ENCODE measurements at regions not wholly inside any gene's neighbourhood (a gene's known extent, or its start where the extent isn't known, plus 50 kb on each side); places are given as distances from the start of the nearest gene placed in this dataset.

DNA sequence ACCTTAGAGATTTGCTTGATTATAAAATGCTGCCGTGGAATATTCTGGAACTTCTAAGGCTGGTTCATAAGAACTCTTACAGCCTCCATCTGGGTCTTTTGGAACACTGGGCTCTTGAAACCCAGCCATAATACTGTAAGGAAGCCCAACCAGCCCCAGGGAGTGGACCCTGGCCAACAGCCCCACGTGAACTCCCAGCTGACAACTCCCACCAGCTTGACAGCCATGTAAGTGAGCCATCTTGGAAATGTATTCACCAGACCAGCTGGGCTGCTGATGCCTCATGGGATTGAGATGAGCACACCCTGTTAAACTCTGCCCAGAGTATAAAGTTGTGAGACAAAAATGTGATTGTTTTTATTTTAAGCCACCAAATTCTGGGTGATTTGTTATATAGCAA is 378.7 kb upstream of the RAG2 start:
- intact Hi-C loops (cut with micrococcal nuclease): no loop called here

DNA sequence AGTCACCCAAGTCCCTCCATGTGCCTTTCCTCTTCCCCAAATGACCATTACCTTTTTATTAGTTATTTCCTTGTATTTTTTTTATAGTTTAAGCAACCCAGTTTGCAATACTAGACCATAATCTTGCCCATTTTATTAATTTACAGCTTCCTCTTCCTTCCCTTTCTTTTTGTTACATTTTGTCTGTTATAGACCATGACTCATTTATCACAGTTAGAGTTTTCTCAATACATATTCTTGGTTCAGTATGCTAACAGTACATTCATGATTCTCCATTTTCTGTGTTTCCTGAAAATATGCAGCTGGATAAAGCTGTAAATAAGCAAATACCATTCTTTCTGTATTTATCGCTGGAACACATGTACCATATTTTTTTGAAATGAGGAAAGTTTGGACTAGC is 376.7 kb upstream of the RAG2 start:
- intact Hi-C loops (cut with micrococcal nuclease): no loop called here

DNA sequence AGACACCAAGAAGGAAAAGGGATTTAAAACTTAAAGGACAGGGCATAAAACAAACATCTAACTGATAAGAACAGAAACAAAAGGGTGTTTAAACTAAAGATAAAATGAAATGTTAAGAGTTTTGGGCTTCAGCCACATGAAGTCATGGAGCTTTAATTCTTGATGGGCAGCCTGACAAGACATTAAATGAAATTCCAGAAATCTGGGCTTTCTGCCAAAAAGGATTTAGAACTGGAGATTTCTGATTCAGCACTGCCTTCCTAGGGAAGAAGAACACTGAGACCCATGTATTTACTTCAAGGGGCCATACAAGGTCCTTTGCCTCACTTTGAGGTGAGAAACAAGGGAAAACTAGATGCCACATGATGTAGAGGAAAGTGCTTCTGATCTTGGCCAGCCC is 355.9 kb upstream of the RAG2 start:
- intact Hi-C loops (cut with micrococcal nuclease): no loop called here

DNA sequence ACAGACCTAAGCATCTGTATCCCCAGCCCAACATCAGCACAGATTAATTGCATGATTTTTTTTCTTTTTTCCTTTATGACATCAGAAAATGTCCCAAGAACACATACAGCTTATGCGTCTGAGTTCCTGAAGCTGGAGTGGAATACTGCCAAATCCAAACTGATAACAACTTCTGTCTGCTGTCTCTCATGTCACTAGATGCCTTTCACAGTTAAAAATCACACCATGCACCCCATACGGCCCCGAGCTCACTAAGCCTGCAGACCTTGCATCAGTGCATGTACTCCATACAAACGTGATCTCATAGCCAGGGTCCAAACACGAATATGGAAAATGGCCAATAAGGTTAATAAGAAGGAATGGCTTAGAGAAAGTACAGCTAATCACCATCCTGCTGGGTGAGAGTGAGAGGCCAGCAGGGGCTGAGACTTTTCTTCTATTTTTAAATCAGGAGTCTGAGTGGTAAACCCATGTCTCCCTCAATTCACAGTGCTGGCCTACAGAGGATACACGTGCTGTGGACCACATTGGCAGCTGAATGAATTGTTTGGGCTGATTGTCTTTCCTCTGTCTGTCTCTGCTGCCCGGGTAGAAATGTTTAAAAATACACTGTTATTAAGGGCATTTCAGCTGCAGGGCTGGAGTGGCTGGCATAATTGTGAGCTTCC is 350.6 kb upstream of the RAG2 start:
- intact Hi-C loops (cut with micrococcal nuclease): no loop called here

DNA sequence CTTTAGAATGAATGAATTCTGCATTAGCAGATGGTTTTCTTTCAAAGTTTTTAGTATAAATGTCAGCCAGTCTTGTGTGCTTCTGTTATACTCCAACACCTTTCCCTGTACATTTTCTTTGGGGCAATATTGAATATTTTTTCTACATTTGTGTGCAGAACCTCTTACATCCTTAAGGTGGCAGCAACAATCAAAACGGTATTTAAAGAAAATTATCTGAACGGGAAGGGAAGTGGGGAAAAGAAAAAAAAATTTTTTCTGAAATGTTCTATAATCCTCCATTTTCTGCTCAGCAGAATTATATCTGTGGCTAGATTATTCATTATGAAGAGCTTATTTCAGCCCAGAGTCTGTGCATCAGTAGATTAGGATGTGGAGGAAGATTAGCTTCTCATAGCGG is 347.3 kb upstream of the RAG2 start:
- intact Hi-C loops (cut with micrococcal nuclease): no loop called here

DNA sequence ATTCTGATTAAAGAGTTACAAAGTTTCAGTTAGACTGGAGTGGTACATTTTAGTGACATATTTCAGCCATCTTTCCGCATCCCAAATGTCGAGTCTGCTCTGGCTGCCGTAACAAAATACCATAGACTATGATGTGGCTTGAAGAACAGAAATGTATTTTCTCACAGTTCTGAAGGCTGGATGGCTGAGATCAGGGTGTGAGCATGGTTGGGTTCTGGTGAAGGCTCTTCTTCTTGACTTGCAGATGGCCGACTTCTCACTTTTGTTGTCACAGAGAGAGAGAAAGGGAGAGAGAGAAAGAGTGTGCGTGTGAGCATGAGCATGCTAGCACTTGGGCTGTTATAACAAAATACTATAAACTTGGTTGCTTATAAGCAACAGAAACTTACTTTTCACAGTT is 335.4 kb upstream of the RAG2 start:
- intact Hi-C loops (cut with micrococcal nuclease): no loop called here

DNA sequence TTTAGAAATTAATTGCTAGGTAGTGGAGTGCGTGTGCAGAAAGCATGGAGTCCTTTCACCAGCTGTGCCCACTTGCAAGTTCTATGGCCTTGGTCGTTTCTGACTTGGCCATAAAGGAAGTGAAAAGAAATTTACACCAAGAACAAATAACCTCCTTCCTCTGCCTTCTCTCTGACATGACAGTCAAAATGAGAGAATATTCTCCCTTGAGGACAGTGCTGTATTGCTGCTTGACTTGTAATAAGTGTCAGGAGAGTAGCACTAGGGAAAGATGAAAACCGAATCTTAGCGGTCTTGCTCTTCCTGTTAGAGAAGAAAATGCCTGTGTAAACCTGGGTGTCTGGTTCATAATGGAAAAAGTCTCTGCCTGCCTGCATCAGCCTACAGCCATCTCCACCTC is 333.1 kb upstream of the RAG2 start:
- intact Hi-C loops (cut with micrococcal nuclease): no loop called here

DNA sequence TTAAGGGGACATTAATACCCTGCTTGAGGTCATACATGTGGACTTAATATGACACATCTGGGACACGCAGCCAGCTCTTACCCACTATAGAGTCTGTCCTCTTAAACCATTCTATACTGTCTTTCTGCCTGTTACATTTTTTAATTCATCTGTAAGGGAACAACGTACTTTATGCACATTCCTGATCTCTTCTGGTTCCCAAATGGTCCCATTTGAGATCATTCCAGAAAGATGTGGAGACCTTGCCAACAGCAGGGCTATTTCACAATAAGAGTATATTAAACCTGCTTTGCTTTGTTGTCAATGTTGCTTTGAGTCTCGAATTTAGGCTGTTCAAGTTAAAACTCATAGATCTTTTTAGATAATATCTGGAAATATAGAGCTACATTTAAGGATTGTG is 332.2 kb upstream of the RAG2 start:
- intact Hi-C loops (cut with micrococcal nuclease): no loop called here

DNA sequence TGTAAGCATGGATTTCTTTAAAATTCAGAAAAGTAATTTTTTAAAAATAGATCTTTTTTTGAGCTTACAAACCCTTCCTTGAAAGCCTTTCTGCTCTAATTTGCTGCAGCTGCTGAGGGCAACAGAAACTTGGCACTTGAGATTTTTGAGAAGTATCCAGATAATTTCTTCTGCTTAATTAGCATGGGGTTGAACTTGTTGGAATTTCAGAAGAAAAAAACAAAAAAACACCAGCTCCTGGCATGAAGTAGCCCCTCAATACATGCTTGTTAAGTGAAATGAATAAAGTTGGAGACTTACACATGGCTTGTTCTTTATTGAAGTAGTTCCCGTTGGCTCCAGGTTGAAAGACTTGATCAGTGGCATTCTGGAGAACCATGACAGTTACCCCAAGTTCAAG is 331.4 kb upstream of the RAG2 start:
- intact Hi-C loops (cut with micrococcal nuclease): no loop called here

DNA sequence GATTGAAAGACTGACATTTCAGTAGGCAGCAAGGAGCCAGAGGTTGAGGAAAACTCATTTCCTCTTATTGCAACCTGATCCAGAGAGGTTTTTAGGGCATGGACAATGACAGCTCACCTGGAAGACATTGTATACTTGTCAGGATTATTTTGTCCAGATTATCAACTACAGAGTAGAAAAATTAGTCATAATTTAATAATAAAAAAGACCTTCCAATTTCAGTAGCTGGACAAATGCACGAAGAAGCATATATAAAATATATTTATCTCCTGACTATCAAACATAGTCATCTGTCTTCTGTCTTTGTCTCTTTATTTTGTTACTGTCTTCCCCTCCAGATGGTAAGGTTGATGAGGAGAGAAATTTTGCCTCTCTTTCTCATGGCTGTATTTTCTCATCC is 330.6 kb upstream of the RAG2 start:
- intact Hi-C loops (cut with micrococcal nuclease): no loop called here

DNA sequence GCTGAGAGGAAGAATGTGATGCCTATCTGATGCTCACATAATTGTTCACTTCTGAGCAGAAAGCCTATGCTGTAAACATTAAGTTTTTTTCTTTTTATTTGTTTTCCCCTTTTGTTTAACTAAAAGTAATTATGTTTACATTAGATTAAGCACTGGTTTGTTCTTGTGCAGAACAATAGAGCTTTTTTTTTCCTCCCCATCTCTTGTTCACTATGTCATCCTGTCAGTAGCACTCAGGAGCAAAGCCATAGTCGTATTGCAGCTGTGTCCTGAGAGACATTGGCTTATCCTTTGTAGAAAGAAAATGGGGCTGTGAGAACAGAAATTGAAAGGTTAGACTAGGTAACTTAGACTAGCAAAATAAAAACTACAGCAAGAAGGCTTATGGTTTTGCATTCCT is 301.8 kb upstream of the RAG2 start:
- intact Hi-C loops (cut with micrococcal nuclease): no loop called here

DNA sequence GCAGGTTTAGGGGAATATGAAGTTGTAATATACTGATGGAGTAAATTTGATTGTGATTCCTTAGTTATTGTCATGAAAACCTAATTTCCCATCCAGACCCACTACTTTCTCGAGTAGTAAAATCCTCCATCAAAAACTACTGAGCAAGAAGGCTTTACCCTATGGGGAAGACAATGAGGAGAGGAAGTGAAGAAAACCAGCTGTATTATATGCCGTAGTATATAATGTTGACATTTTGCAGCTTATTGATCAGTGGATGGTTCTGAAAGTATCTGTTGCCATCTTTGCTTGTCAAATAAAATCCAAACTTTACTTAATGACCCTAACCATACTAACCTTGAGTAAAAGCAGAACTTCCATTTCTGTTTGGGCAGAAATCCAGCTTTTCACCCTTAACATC is 292.8 kb upstream of the RAG2 start:
- intact Hi-C loops (cut with micrococcal nuclease): no loop called here

DNA sequence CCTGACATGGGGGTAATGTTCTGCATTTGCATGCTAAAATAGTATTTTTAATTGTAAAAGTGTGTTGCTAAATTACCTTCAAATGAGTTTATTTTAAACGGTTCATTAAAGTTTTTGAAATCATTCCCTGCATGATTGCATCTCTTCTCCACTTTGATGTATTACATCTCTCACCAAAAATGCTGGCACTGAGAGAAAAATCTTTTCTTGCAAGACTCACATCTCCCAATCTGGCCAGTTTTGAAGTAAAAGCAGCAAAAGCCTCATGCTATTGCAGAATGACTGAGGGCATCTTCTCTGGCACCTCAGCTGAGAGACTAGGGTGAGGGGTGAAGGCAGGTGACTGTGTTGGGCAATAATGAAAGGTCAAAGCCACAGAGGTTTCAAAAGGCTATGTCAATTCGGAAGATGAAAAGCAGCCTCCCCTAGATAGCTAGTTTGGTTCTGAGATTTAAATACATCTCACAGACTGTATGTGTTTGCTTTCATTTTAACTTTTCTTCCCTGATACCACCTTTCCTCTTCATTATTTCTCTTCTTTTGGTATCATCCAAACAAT is 292.2 kb upstream of the RAG2 start:
- intact Hi-C loops (cut with micrococcal nuclease): no loop called here

DNA sequence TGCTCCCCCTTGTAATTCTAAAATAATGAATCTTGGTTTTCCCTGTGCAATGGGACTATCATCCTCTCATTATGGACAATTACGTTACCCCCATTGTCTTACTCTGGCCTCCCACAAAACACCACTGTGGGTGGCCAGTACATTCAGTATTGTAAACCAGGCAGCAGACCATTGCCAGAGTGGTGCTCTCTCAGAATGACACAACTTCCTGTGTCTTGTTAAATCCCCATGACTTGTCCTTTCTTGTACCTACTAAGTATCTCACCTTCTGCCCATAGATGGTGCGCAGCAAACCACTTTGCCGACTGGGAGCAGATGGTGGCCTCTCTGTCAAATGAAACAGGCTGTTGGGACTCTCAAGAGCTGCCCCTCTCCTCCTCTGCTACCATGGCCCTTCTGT is 287.1 kb upstream of the RAG2 start:
- intact Hi-C loops (cut with micrococcal nuclease): no loop called here

DNA sequence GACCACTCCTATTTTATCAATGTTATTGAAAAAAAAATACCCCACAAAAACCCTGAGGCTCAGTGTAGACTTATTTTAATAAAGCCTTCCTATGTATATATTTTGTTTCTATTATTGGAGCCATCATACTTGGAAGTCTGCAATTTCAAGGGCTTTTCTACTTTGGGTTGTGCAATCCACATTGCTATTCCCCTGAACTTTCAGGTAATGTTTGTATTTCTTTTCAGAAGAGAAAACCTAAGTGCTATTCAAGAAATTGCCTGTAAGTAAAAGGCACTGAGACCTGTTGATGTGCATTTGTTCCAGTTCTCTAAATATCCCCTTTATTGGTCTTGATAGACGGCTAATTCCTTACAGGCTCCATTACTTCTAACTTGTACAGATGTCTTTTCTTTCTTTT is 280.7 kb upstream of the RAG2 start:
- intact Hi-C loops (cut with micrococcal nuclease): no loop called here

DNA sequence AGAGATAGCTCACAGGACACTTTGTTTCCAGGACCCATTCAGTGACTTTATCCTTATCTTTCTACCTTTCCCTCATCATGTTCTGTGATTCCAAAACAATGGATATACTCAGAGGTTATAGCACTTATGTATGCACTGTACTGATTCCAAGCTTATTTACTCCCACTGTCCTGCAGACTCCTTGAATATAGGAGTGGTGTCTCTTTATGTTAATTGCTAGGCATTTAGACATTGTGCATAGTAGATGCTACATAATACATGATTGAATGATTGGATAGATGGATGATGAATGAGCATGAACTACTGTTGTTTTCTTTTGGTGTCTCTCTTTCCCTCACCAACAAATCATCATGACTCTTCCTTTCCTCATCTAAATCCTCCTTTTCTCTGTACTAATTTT is 279.1 kb upstream of the RAG2 start:
- intact Hi-C loops (cut with micrococcal nuclease): no loop called here

DNA sequence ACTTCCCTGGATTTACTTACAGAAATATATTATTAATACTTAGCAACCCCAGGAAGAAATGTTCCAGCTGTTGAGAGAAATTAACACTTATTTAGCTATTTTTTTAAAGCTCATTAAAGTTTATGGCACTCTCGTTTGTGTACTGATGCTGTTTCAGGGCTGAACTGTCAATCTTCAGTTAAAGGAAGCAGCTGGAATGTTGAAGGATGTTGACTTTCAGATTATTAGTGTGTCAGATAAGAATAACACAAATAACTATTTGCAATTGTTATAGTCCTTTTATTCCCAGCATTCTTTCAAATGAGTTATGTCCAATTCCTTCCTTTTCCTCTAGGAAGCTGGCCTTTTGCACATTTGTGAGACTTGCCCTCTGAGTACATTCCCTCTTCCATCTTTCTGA is 278.2 kb upstream of the RAG2 start:
- intact Hi-C loops (cut with micrococcal nuclease): no loop called here

DNA sequence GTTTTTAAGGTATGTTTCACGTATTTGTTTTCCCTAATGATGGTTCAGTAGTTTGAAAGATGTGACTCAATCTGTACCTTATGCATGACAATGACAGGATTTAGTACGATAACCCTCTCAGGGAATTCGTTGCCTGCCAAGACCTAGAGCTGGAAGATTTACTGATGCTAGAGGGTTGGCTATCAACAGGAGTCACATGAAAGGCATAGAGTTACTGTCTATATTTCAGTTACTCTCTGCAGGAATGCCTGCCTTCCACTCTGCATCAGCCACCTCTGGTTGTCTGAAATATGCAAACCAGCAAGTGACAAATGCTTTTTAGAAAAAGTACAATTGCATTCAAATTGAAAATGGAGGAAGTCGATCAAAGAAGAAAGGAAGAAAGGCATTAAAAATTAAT is 276.3 kb upstream of the RAG2 start:
- intact Hi-C loops (cut with micrococcal nuclease): no loop called here

DNA sequence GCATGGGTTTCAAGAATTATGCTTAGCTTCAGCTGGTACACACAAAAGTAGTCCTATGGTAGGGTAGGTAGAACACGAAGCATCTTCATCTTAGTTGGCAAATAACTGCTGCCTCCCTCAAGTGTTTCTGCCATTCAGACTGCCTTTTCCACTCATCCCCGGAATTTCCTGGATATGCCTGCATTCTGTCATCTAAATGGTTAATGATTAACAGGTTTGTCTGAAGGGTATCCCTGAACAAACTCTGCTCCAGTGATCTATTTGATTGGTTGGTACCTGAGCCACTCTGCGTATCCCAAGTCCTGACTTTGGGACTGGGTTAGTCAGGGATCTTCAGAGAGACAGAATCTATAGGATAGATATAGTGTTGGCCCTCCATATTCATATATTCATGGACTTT is 272.3 kb upstream of the RAG2 start:
- intact Hi-C loops (cut with micrococcal nuclease): no loop called here

DNA sequence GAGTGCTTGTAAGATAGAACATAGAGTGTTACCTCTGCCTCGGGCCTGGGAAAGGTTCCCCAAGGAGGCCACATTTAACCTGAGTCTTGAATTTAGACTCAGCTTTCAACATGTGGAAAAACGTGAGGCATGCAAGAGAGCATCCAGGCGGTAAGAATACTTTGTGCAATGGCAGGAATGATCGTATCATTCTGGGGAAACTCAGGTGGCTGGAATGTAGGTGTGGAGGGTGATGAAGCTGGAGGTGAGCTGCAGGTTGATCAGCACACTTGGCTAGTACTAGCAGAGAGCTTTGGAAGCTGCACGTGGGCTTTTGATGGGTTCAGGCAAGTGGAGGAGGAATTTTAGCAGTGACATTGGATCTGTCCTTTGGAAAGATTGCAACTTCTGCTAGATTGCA is 270.3 kb upstream of the RAG2 start:
- intact Hi-C loops (cut with micrococcal nuclease): no loop called here

DNA sequence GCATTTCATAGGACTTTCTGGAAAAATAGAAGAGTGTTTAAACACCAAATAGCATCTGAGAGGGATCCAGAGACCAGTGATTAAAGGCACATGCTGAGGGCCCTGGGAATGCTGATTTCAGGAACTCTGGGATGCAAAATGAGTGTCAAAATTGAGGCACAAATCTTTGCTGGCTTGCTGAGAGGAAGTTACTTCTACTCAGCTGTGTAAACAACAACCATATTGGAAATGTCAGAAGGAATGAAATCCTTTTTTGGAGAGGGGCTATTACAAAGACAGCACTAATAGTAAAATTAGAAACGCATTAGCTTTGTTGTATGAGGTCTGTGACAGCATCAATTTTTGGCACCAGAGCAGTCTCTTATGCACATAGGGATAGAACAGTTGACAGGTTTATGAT is 267.8 kb upstream of the RAG2 start:
- intact Hi-C loops (cut with micrococcal nuclease): no loop called here

DNA sequence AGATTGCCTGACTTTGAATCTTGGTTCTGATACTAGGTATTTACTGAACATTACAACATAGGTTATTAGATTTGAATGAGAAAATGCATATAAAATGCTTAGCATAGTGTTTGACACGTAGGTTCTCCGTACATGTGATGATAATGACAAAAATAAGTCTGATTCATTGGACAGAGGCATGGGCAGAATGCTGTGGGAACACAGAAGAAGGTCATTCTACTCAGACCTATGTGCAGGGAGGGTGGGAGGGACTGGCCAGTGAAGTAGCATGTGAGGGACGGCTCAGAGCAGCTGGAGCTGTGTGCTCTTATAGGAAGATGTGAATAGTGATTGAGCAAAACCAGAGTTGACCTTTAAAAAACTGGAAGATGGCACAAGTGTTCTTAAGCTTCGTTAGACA is 256.8 kb upstream of the RAG2 start:
- intact Hi-C loops (cut with micrococcal nuclease): no loop called here

DNA sequence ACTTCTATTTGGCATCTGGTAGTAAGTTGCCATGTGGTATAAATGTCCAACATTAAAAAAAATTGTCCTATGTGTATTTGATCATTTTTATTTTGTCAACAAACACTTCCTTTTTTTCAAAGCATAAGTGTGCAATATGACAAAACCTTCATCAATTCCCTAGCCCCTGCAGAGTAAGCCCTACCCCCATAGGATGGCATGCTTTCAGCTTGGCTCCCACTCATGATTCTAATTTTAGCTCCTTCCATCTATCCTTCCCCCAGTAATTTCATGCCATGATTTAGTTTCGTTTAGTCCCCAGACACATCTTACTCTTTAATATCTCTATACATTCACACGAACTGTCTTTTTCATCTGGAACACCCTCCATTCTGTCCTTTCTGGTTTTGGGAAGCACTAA is 250.6 kb upstream of the RAG2 start:
- intact Hi-C loops (cut with micrococcal nuclease): no loop called here

DNA sequence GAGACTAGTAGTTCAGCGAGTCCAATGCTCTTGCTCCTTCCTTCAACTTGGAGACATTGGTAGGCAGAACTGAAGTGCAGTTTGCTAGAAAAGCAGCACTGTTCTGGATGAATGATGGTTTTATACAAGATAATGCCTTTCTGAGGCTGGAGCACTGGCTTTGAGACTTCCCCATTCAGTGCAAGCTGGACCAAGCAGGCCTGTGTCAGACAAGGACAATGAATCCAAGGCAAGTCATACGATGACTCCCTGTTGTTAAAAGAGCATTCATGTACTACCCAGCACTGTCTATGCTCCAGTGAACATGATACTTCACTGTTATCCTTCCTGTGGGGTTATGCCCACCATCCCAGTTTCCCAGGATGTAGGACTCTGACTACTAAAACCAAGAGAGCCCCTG is 242.3 kb upstream of the RAG2 start:
- intact Hi-C loops (cut with micrococcal nuclease): no loop called here

Measured in T-helper 2 cell treated with Interferon-gamma antibody and Interleukin-4, amounts not matched to agents 100 ng/mL and 5 ng/mL, for 36 hours (primary cell).